Left forelimb (tissue), 1 donor: ENCODE measurements at regions not wholly inside any gene's neighbourhood (a gene's known extent, or its start where the extent isn't known, plus 50 kb on each side); places are given as distances from the start of the nearest gene placed in this dataset.

Experiments used
- DNase-seq: peaks from one replicate; pipeline ENCODE4 v3.0.0-alpha.2; 2018; ENCODE audit warnings: low spot score

GRCh38 chr5:73395256-73395655 lies 53.3 kb downstream of the FOXD1 start:
- no peak for DNase-seq

- DNase-seq: no peak
Measured at GRCh38 chr5:73394610-73395009, 54.0 kb downstream of the FOXD1 start.

- DNase-seq: no peak
Measured at GRCh38 chr5:73393611-73394489, 54.7 kb downstream of the FOXD1 start.

GRCh38 chr5:73392775-73393174 lies 55.8 kb downstream of the FOXD1 start:
- no peak for DNase-seq

GRCh38 chr5:73391441-73391881 lies 57.1 kb downstream of the FOXD1 start:
- DNase-seq: no peak

- DNase-seq: no peak
Measured at GRCh38 chr5:73390972-73391371, 57.6 kb downstream of the FOXD1 start.

GRCh38 chr5:73388740-73389139 lies 59.8 kb downstream of the FOXD1 start:
- DNase-seq: no peak

- DNase-seq: no peak
Measured at GRCh38 chr5:73388306-73388684, 60.3 kb downstream of the FOXD1 start.

GRCh38 chr5:73387601-73388305 lies 60.8 kb downstream of the FOXD1 start:
- DNase-seq: no peak

GRCh38 chr5:73387149-73387591 lies 61.4 kb downstream of the FOXD1 start:
- no peak for DNase-seq

GRCh38 chr5:73384861-73385260 lies 63.7 kb downstream of the FOXD1 start:
- no peak for DNase-seq

GRCh38 chr5:73382401-73382740 lies 66.2 kb downstream of the FOXD1 start:
- DNase-seq: no peak

GRCh38 chr5:73381590-73382400 lies 66.8 kb downstream of the FOXD1 start:
- no peak for DNase-seq

GRCh38 chr5:73380710-73381589 lies 67.6 kb downstream of the FOXD1 start:
- no peak for DNase-seq

GRCh38 chr5:73380041-73380440 lies 68.5 kb downstream of the FOXD1 start:
- DNase-seq: peak; percentile 68

- DNase-seq: no peak
Measured at GRCh38 chr5:73379435-73379834, 69.1 kb downstream of the FOXD1 start.

GRCh38 chr5:73378765-73379164 lies 69.8 kb downstream of the FOXD1 start:
- DNase-seq: no peak

- DNase-seq: no peak
Measured at GRCh38 chr5:73378070-73378469, 70.5 kb downstream of the FOXD1 start.

GRCh38 chr5:73376618-73377170 lies 71.9 kb downstream of the FOXD1 start:
- no peak for DNase-seq

GRCh38 chr5:73375949-73376348 lies 72.6 kb downstream of the FOXD1 start:
- DNase-seq: no peak

- DNase-seq: no peak
Measured at GRCh38 chr5:73375191-73375545, 73.4 kb downstream of the FOXD1 start.
